ENCODE measurements at regions not wholly inside any gene's neighbourhood (a gene's known extent, or its start where the extent isn't known, plus 50 kb on each side); places are given as distances from the start of the nearest gene placed in this dataset.

DNA sequence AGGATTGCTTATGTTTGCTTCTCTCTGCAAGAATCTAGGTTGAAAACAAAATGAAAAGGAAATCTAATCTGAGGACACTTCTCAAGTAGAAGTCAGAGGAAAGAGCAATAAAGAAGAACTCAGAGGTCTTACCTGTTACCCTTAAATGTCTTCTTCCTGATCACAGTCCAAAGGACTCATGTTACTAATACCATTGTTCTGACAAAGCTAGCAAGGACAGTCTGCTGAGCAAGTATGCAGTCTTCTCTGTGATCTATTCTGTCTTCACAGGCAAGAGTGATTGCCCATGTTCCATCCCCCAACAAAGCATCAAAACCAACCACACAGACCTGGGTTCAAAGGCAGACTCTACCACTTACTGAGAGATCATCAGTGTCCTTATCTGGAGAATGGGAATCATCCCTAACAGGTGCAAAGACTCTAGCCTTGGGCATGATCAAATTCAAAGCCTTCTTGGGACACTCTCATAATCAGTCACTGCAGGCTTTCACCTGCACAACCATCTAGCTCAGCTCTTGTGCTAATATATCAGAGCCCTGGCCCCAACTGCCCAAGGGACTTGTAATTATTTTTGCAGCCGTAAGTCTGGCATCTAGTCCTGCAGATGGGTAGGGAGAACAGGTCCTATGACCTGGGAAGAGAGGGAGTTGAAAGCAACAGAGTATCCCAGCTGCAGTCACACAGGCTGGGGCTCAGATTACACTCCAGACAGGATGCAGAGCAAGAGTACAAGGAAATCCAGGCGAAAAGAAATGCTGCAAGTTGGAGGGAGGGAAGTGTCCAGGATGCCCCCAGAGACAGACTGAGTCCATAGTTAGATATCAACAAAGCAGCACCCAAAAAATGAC, 97.9 kb upstream of the NUDT4 start:
- Histone ChIP-seq H3K4me1 (ENCODE audit: insufficient read depth) (no peaks in the 10 kb centered on the region), H3K36me3 (ENCODE audit: insufficient read depth) (no peaks in the 10 kb centered on the region), H3K27ac (ENCODE audit: low read depth) (no peak overlapping the region), H3K4me3 (ENCODE audit: low read depth, low read length) (no peak overlapping the region)
- 60% methylated on average over 2 of the region's 2 CpGs for WGBS
- DNase-seq (ENCODE audit: extremely low spot score), result no peak

DNA sequence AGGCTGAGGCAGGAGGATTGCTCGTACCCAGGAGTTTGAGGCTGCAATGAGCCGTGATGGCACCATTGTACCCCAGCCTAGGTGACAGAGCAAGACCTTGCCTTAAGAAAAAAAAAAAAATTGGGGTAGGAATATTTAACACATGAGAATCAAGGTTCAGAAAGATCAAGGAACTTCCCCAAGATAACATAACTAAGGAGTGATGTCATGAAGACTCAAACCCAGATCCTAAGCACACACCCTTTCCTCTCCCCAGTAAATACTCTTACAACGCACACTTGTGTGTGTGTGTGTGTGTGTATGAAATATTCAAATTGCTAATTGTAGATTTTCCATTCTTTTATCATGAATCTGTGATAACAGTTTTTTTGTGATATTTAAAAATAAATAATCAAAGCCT, 90.6 kb upstream of the NUDT4 start:
- no peak overlapping the region for H3K4me3 ChIP-seq (ENCODE audit: low read depth, low read length)
- WGBS, result 94% methylated on average over 3 of the region's 3 CpGs
- H3K4me1 ChIP-seq (ENCODE audit: insufficient read depth), result no peaks in the 10 kb centered on the region
- DNase-seq (ENCODE audit: extremely low spot score), result no peak
- H3K27ac ChIP-seq (ENCODE audit: low read depth), result no peak overlapping the region
- no peaks in the 10 kb centered on the region for H3K36me3 ChIP-seq (ENCODE audit: insufficient read depth)

- no peak for DNase-seq (ENCODE audit: extremely low spot score)
- Histone ChIP-seq H3K27ac (ENCODE audit: low read depth) (no peak overlapping the region), H3K36me3 (ENCODE audit: insufficient read depth) (no peaks in the 10 kb centered on the region), H3K4me1 (ENCODE audit: insufficient read depth) (no peaks in the 10 kb centered on the region), H3K4me3 (ENCODE audit: low read depth, low read length) (no peak overlapping the region)
Measured at GRCh38 chr12:93288626-93289025, 89.1 kb upstream of the NUDT4 start.

DNA sequence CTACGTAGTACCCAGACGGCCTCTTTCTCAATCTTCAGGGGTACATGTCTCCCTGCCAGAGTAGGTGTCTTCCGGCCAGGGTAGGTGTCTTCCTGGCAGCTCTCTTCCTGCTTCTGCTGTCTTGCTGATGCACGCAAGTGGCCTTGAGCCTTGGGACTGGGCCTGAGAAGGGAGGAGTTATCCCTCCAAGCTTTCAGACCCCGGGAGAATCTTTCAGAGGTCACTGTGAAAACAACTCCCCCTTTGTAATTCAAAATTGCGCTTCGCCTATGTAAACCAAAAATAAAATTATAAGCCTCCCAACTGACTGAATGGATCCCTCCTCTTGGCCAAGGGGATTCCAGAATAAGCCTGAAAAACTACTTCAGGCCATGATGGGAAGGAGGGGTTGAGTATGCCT, 87.3 kb upstream of the NUDT4 start:
- Histone ChIP-seq H3K4me3 (ENCODE audit: low read depth, low read length) (no peak overlapping the region), H3K36me3 (ENCODE audit: insufficient read depth) (no peaks in the 10 kb centered on the region), H3K4me1 (ENCODE audit: insufficient read depth) (no peaks in the 10 kb centered on the region), H3K27ac (ENCODE audit: low read depth) (no peak overlapping the region)
- WGBS, result 83% methylated on average over 7 of the region's 7 CpGs
- DNase-seq (ENCODE audit: extremely low spot score), result no peak

GRCh38 chr12:93292213-93292612, 85.5 kb upstream of the NUDT4 start:
- no peak for DNase-seq (ENCODE audit: extremely low spot score)
- 95% methylated on average over 6 of the region's 6 CpGs for WGBS
- Histone ChIP-seq H3K4me3 (ENCODE audit: low read depth, low read length) (no peak overlapping the region), H3K27ac (ENCODE audit: low read depth) (no peak overlapping the region), H3K4me1 (ENCODE audit: insufficient read depth) (no peaks in the 10 kb centered on the region), H3K36me3 (ENCODE audit: insufficient read depth) (no peaks in the 10 kb centered on the region)

DNA sequence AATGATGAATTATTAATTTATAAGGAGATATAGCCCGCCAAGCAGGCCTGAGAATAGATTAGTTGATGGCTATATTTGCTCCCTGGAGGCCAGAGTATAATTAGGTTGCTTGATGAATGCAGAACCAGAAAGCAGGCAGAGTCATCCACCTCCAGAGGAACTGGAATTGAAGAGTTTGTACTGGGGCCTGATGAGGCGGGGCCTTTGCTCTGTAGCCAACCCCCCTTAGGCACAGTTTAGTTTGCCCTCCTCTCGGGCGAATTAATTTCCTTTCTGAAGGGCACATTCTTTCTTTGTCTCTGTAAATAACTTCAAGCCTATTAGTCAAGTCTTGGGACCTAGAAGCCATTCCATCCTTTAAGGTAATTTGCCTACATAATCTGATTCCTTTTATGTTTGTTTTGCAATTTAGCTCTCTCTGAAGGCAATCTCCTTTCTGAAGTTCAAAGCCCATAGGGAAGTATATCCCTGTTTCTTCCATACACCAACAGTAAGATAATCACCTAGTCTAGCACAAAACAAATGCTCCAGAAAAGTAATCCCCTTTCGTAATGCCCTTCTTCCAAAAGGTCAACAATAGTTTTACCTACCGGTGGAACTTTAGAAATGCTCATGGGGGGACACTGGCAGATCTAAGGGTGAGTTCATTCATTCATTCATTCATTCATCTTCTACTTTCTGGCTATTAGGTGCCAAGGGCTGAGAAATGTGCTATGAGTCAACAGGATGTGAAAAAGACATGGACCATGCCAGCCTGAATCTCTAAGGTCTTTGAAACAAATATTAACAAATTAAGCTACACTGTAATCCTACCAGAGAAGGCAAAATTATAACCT, 84.8 kb upstream of the NUDT4 start:
- Histone ChIP-seq H3K4me3 (ENCODE audit: low read depth, low read length) (no peak overlapping the region), H3K27ac (ENCODE audit: low read depth) (no peak overlapping the region), H3K4me1 (ENCODE audit: insufficient read depth) (no peaks in the 10 kb centered on the region), H3K36me3 (ENCODE audit: insufficient read depth) (no peaks in the 10 kb centered on the region)
- WGBS, result 71% methylated on average over 6 of the region's 6 CpGs
- DNase-seq (ENCODE audit: extremely low spot score), result no peak

DNA sequence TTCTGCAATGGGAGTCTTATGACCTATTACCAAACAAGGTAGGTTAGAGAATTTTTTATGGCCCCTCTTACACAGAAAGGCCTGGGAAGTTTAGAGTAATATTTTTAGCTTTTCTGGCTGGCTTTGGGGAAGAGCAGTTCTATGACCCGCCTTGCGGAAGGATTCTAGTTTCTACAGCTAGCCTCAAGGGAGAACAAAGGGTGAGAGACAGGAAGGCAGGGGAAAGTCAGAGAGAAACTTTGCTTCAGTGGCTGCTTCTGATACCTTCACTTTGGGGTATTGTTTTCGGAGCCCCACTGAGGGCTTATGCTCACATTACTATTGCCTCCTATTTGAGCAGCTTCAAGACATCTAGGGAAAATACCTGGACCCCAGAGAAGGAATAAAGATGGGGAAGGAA, 80.7 kb upstream of the NUDT4 start:
- no peak overlapping the region for H3K4me3 ChIP-seq (ENCODE audit: low read depth, low read length)
- no peak overlapping the region for H3K27ac ChIP-seq (ENCODE audit: low read depth)
- DNase-seq (ENCODE audit: extremely low spot score), result no peak
- no peaks in the 10 kb centered on the region for H3K36me3 ChIP-seq (ENCODE audit: insufficient read depth)
- H3K4me1 ChIP-seq (ENCODE audit: insufficient read depth), result no peaks in the 10 kb centered on the region
- 89% methylated on average over 3 of the region's 3 CpGs for WGBS

- Histone ChIP-seq H3K36me3 (ENCODE audit: insufficient read depth) (no peaks in the 10 kb centered on the region), H3K4me1 (ENCODE audit: insufficient read depth) (no peaks in the 10 kb centered on the region), H3K4me3 (ENCODE audit: low read depth, low read length) (no peak overlapping the region), H3K27ac (ENCODE audit: low read depth) (no peak overlapping the region)
- WGBS, result 96% methylated on average over 2 of the region's 2 CpGs
- DNase-seq (ENCODE audit: extremely low spot score), result no peak
Measured at GRCh38 chr12:93297536-93297935, 80.2 kb upstream of the NUDT4 start.

GRCh38 chr12:93299262-93299846, 78.4 kb upstream of the NUDT4 start:
- DNase-seq (ENCODE audit: extremely low spot score), result no peak

GRCh38 chr12:93300611-93301021, 77.1 kb upstream of the NUDT4 start:
- Histone ChIP-seq H3K27ac (ENCODE audit: low read depth) (no peak overlapping the region), H3K4me3 (ENCODE audit: low read depth, low read length) (no peak overlapping the region), H3K4me1 (ENCODE audit: insufficient read depth) (no peaks in the 10 kb centered on the region), H3K36me3 (ENCODE audit: insufficient read depth) (no peaks in the 10 kb centered on the region)
- WGBS, result 48% methylated on average over 2 of the region's 2 CpGs
- DNase-seq (ENCODE audit: extremely low spot score), result no peak

More at GRCh38 chr12:93299262-93299846, 78.4 kb upstream of the NUDT4 start:
- no peak overlapping the region for H3K27ac ChIP-seq (ENCODE audit: low read depth)
- 56% methylated on average over 5 of the region's 5 CpGs for WGBS
- H3K4me3 ChIP-seq (ENCODE audit: low read depth, low read length), result no peak overlapping the region
- H3K4me1 ChIP-seq (ENCODE audit: insufficient read depth), result no peaks in the 10 kb centered on the region
- H3K36me3 ChIP-seq (ENCODE audit: insufficient read depth), result no peaks in the 10 kb centered on the region

DNA sequence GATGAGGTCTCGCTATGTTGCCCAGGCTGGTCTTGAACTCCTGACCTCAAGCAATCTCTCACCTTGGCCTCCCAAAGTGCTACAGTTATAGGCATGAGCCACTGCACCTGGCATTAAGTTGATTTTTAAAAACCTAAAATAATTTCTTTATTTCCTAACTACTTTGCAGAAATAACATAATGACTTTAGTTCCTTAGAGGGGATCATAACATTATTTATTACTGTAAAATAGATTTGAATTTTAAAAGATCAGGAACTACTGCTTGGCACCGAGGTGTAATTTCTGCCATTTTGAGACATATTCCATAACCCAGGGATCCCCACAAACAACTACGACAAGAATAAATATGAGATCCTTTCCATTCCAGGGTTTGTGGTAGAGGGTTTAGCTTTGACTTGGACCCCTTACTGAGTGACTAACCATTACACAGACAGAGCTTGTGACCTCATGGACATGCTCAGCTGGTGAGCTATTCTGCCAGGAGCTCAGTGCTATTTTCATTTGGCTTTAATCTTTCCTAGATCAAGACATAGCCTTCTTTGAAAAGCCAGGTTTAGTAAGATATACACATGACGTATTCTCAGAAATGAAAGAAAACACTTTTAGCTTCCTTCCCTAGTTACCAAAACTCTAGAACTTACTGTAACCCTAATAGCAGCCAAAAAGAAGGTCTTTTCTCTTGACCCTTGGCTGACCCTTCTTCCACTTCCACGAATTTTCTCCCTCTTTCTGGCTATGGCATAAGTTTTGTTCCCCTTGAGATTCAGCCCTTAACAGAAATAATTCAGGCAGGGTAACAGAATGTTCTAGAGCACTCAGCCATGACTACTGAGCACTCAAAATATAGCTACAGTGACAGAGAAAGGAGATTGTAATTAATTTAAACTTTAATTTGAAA, 75.1 kb upstream of the NUDT4 start:
- Histone ChIP-seq H3K36me3 (ENCODE audit: insufficient read depth) (no peaks in the 10 kb centered on the region), H3K4me1 (ENCODE audit: insufficient read depth) (no peaks in the 10 kb centered on the region), H3K4me3 (ENCODE audit: low read depth, low read length) (no peak overlapping the region), H3K27ac (ENCODE audit: low read depth) (no peak overlapping the region)
- no peak for DNase-seq (ENCODE audit: extremely low spot score)
- WGBS, result 48% methylated on average over 5 of the region's 5 CpGs

- H3K4me3 ChIP-seq (ENCODE audit: low read depth, low read length), result no peak overlapping the region
- no peak overlapping the region for H3K27ac ChIP-seq (ENCODE audit: low read depth)
- no peaks in the 10 kb centered on the region for H3K36me3 ChIP-seq (ENCODE audit: insufficient read depth)
- no peaks in the 10 kb centered on the region for H3K4me1 ChIP-seq (ENCODE audit: insufficient read depth)
- DNase-seq (ENCODE audit: extremely low spot score), result no peak
Measured at GRCh38 chr12:93306636-93307035, 71.1 kb upstream of the NUDT4 start.

GRCh38 chr12:93308281-93308680, 69.4 kb upstream of the NUDT4 start:
- Histone ChIP-seq H3K27ac (ENCODE audit: low read depth) (no peak overlapping the region), H3K4me3 (ENCODE audit: low read depth, low read length) (no peak overlapping the region), H3K4me1 (ENCODE audit: insufficient read depth) (no peaks in the 10 kb centered on the region), H3K36me3 (ENCODE audit: insufficient read depth) (no peaks in the 10 kb centered on the region)
- DNase-seq (ENCODE audit: extremely low spot score), result no peak
- WGBS, result 94% methylated on average over 4 of the region's 4 CpGs

Data from urinary bladder (tissue), 3 donors.